ENCODE measurements at regions not wholly inside any gene's neighbourhood (a gene's known extent, or its start where the extent isn't known, plus 50 kb on each side); places are given as distances from the start of the nearest gene placed in this dataset.

- no peak for DNase-seq
- no peak overlapping the region for H3K27ac Mint-ChIP-seq
These were observed 553.0 kb downstream of the PTPRU start for GRCh38 chr1:29789221-29789909.

DNA sequence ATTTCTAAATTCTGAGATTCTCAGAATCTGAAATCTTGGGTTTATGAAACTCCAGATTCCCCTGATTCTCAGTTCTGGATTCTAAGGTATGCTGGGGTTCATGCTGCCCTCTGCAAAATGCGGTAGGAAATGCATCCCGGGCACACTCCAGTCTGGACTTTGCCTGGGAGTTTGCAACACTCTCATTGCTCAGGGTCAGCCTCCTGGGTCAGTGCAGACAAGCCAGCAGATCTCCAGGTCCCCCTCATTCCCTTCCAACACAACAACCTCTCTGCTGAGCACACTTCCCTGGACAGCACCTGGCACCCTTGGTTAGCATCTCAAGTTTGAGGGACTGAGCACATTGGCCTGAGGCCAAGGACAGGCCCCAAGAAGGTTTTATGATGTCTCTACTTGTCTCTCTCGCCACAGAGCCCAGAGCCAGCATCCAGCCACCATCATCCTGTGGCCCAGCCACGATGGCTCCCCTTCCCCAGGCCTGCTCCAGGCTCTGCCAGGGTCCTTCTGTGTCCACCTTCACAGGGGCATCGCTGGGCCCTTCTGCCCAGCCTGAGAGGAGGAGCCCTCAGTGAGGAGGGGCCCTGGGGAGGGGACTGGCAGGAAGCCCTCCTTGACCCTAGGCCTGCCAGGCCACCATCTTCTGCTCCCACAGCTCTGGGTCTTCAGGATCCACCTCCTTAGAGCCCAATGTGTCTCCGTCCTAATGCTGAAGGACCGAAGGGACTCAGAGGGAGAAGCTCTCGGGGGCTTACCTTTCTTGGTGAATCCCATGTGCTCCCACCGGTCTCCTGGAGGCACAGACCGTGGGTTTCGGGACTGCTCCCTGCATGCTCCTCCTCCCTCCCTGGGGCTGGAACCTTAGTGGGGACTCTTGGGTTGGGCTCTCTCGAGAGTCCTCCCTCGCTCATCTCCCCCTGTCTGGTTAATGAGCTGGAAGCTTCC, 550.7 kb downstream of the PTPRU start:
- POLR2A ChIA-PET, result no interaction called here
- Mint-ChIP-seq H3K9me3 (no peaks in the 10 kb centered on the region), H3K36me3 (ENCODE audit: low read depth) (no peaks in the 10 kb centered on the region), H3K4me3 (no peak overlapping the region), H3K27ac (no peak overlapping the region), H3K4me1 (no peaks in the 10 kb centered on the region), H3K27me3 (peaks cover 3% of the 10 kb centered on the region)
- no peak for DNase-seq
- CTCF ChIA-PET, result no interaction called here

More at GRCh38 chr1:29789221-29789909, 553.0 kb downstream of the PTPRU start:
- ChIA-PET POLR2A (no interaction called here), CTCF (no interaction called here)
- Mint-ChIP-seq H3K4me3 (no peak overlapping the region), H3K27me3 (no peaks in the 10 kb centered on the region), H3K4me1 (no peaks in the 10 kb centered on the region), H3K36me3 (ENCODE audit: low read depth) (no peaks in the 10 kb centered on the region), H3K9me3 (no peaks in the 10 kb centered on the region)

GRCh38 chr1:29786195-29786594, 549.9 kb downstream of the PTPRU start:
- POLR2A ChIA-PET, result no interaction called here
- no peaks in the 10 kb centered on the region for H3K36me3 Mint-ChIP-seq (ENCODE audit: low read depth)
- no peaks in the 10 kb centered on the region for H3K4me1 Mint-ChIP-seq
- peak; percentile 7 for DNase-seq
- CTCF ChIA-PET, result no interaction called here
- H3K4me3 Mint-ChIP-seq, result no peak overlapping the region
- H3K9me3 Mint-ChIP-seq, result no peaks in the 10 kb centered on the region
- no peak overlapping the region for H3K27ac Mint-ChIP-seq
- H3K27me3 Mint-ChIP-seq, result peaks cover 9% of the 10 kb centered on the region

GRCh38 chr1:29785554-29785953, 549.2 kb downstream of the PTPRU start:
- no peak for DNase-seq
- POLR2A ChIA-PET, result no interaction called here
- H3K27ac Mint-ChIP-seq, result no peak overlapping the region

DNA sequence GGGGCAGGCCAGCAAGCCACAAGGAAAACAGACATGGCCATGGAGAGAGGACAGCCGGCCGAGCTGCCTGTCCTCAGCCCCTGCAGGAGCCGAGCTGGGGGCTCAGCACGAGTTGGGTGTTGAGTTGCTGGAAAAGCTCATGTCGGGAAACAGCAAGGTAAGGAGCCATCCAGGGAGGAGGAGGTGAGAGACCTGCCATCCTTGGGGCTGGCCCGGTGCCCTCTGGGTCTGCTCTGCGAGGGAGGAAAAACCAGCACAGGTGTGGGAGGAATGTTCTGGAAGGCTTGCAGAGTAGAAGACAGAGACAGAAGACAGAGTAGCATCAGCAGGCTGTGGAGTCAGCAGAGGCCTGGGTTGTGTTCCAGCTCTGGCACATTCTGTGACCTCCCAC, 548.8 kb downstream of the PTPRU start:
- Mint-ChIP-seq H3K4me3 (no peak overlapping the region), H3K36me3 (ENCODE audit: low read depth) (no peaks in the 10 kb centered on the region), H3K27ac (no peak overlapping the region), H3K27me3 (peaks cover 13% of the 10 kb centered on the region), H3K9me3 (no peaks in the 10 kb centered on the region), H3K4me1 (no peaks in the 10 kb centered on the region)
- ChIA-PET POLR2A (no interaction called here), CTCF (no interaction called here)
- no peak for DNase-seq

More at GRCh38 chr1:29785554-29785953, 549.2 kb downstream of the PTPRU start:
- Mint-ChIP-seq H3K4me1 (no peaks in the 10 kb centered on the region), H3K36me3 (ENCODE audit: low read depth) (no peaks in the 10 kb centered on the region), H3K27me3 (peaks cover 13% of the 10 kb centered on the region), H3K9me3 (no peaks in the 10 kb centered on the region), H3K4me3 (no peak overlapping the region)
- CTCF ChIA-PET, result no interaction called here

DNA sequence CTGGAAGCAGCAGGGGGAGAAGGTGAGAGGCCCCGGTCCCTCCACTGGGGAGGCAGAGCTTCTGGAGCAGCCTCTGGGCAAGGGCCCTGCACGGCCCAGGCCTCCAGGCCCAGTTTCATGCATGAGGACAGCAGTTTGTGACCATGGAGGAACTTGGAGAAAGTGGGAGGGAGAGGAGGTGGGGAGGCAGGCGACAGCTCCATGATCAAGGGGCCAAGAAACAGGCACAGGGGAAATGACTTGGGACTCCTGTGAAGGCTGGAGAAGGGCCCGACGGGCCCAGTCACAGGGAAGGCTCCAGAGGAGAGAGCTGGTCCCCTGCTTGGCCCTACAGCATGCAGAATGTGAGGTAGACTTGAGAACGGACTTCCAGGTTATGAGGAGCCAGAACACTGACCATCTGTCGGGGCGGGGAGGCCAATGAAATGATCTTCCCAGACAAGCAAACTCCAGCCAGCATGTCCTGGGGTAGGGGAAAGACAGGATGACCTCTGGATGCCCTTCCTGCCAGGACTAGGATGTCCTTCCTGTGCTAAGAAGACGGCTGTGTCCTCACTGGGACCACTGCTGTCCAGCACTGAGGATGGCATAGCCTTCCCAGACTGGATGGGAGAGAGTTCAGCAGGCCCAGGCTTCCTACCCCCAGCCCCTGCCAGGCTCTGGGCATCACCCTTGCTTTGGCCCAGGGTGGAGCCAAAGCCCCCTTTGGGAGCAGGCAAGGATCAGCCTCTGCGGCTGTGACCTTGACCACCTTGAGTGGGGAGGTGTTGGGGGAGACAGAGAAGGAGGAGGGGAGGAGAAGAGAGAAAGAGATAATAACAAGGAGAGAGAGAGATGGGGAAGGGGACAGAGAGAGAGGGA, 548.2 kb downstream of the PTPRU start:
- CTCF ChIA-PET, result no interaction called here
- Mint-ChIP-seq H3K36me3 (ENCODE audit: low read depth) (no peaks in the 10 kb centered on the region), H3K4me3 (no peak overlapping the region), H3K27ac (no peak overlapping the region), H3K9me3 (no peaks in the 10 kb centered on the region), H3K27me3 (peaks cover 13% of the 10 kb centered on the region), H3K4me1 (no peaks in the 10 kb centered on the region)
- POLR2A ChIA-PET, result no interaction called here
- DNase-seq, result no peak

- CTCF ChIA-PET, result interaction anchor here (1.9 kb wide), 1 partner anchor 10 kb away, joined by 6 read pairs; no protein-coding TSS in a partner anchor
These were observed 547.4 kb downstream of the PTPRU start for GRCh38 chr1:29783508-29784275.

GRCh38 chr1:29782846-29783507, 546.7 kb downstream of the PTPRU start:
- CTCF ChIA-PET, result interaction anchor here (1.9 kb wide), 1 partner anchor 10 kb away, joined by 6 read pairs; no protein-coding TSS in a partner anchor
- no peaks in the 10 kb centered on the region for H3K9me3 Mint-ChIP-seq
- DNase-seq, result no peak

More at GRCh38 chr1:29783508-29784275, 547.4 kb downstream of the PTPRU start:
- POLR2A ChIA-PET, result interaction anchor here (1.1 kb wide), 1 partner anchor 22 kb away, joined by 3 read pairs; no protein-coding TSS in a partner anchor
- no peak for DNase-seq
- Mint-ChIP-seq H3K36me3 (ENCODE audit: low read depth) (no peaks in the 10 kb centered on the region), H3K4me1 (no peaks in the 10 kb centered on the region), H3K4me3 (no peak overlapping the region), H3K9me3 (no peaks in the 10 kb centered on the region), H3K27me3 (peaks cover 13% of the 10 kb centered on the region), H3K27ac (no peak overlapping the region)

GRCh38 chr1:29779146-29779545, 542.8 kb downstream of the PTPRU start:
- Mint-ChIP-seq H3K4me1 (peaks cover 11% of the 10 kb centered on the region), H3K27ac (no peak overlapping the region), H3K36me3 (ENCODE audit: low read depth) (no peaks in the 10 kb centered on the region), H3K27me3 (peaks cover 17% of the 10 kb centered on the region), H3K9me3 (peaks cover 3% of the 10 kb centered on the region), H3K4me3 (no peak overlapping the region)
- ChIA-PET CTCF (no interaction called here), POLR2A (no interaction called here)
- no peak for DNase-seq

More at GRCh38 chr1:29782846-29783507, 546.7 kb downstream of the PTPRU start:
- H3K36me3 Mint-ChIP-seq (ENCODE audit: low read depth), result no peaks in the 10 kb centered on the region
- peaks cover 13% of the 10 kb centered on the region for H3K27me3 Mint-ChIP-seq
- H3K4me3 Mint-ChIP-seq, result no peak overlapping the region
- peaks cover 3% of the 10 kb centered on the region for H3K4me1 Mint-ChIP-seq
- POLR2A ChIA-PET, result interaction anchor here (1.1 kb wide), 1 partner anchor 22 kb away, joined by 3 read pairs; no protein-coding TSS in a partner anchor
- H3K27ac Mint-ChIP-seq, result no peak overlapping the region

DNA sequence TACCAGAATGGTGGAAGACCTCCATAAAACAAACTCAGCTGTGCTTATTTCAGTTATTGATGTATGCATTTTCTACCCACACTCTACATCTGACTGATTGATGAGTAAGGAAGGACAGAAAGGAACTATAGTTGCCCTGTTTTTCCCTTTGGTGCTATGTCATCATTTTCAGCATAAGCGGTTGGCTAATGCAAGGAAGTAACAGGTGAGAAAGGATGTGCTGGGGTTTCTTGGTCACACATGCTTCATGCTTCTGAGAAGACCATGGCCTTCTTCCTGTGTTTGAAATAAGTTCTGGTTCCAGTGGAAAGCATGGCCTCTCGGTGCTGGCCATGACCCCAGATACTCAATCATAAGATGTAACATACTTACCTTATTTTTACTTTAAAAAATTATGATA, 541.2 kb downstream of the PTPRU start:
- CTCF ChIA-PET, result no interaction called here
- Mint-ChIP-seq H3K4me3 (no peak overlapping the region), H3K4me1 (peaks cover 11% of the 10 kb centered on the region), H3K27me3 (peaks cover 21% of the 10 kb centered on the region), H3K27ac (no peak overlapping the region), H3K36me3 (ENCODE audit: low read depth) (no peaks in the 10 kb centered on the region), H3K9me3 (peaks cover 3% of the 10 kb centered on the region)
- POLR2A ChIA-PET, result no interaction called here
- DNase-seq, result no peak

DNA sequence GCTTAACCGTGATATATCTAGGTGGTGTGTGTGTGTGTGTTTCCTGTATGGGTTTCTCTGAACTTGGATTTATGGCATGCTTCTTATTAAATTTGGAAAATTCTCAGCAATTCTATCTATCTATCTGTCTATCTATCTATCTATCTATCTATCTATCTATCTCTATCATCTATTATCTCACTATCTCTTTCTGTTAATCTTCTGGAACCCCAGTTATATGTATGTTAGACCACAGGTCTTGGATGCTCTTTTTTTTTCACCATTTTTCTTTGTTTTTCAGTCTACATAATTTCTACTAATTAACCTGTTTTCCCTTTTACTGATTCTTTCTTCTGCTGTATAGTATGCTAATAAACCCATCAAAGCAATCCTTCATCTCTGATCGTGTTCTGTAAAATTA, 538.0 kb downstream of the PTPRU start:
- ChIA-PET POLR2A (no interaction called here), CTCF (interaction anchor here (0.6 kb wide), 1 partner anchor 17 kb away, joined by 3 read pairs; no protein-coding TSS in a partner anchor)

DNA sequence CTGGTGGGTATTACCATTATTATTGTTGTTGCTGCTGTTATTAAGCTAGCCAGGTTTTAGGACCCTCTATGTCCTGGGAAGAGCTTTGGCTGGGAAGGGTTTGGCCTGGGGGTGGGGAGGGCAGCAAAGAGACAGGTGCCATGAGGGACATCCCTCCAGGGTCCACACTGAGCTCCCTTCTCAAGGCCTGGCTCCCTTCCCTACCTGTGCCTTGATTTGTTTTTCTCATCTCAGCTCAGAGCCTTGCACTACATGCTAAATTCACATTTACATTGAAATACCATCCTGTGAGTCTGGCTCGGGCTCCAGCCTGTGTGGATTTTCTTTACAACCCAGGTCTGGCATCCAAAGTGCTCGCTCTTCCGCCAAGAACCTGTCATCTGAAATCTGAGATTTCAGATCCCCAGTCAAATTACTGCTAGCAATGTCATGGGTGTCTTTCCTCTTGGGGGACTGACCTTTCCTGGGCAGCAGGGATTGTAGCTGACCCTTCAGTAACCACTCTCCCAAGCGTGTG, 536.3 kb downstream of the PTPRU start:
- Mint-ChIP-seq H3K36me3 (ENCODE audit: low read depth) (no peaks in the 10 kb centered on the region), H3K27me3 (peaks cover 9% of the 10 kb centered on the region), H3K27ac (no peak overlapping the region), H3K4me1 (peaks cover 6% of the 10 kb centered on the region), H3K9me3 (peaks cover 3% of the 10 kb centered on the region), H3K4me3 (no peak overlapping the region)
- ChIA-PET POLR2A (no interaction called here), CTCF (interaction anchor here (0.7 to 1.6 kb wide), 2 partner anchors 20 to 1966 kb away, joined by 3 to 7 read pairs; no protein-coding TSS in a partner anchor)
- DNase-seq, result no peak

More for the DNA sequence above, 538.0 kb downstream of the PTPRU start:
- peaks cover 3% of the 10 kb centered on the region for H3K9me3 Mint-ChIP-seq
- H3K4me1 Mint-ChIP-seq, result peaks cover 11% of the 10 kb centered on the region
- no peak for DNase-seq
- no peak overlapping the region for H3K27ac Mint-ChIP-seq
- H3K36me3 Mint-ChIP-seq (ENCODE audit: low read depth), result no peaks in the 10 kb centered on the region
- H3K4me3 Mint-ChIP-seq, result no peak overlapping the region
- H3K27me3 Mint-ChIP-seq, result peaks cover 8% of the 10 kb centered on the region
